A673 (cell line): ENCODE measurements at regions not wholly inside any gene's neighbourhood (a gene's known extent, or its start where the extent isn't known, plus 50 kb on each side); places are given as distances from the start of the nearest gene placed in this dataset.
A peak's percentile ranks its signal among the peaks of the same experiment; 100 is the strongest.

ENCODE experiments used
- BruUV-seq: library from RNA; stranded (reverse); fragments of 400-500 nt; replicated peaks from 2 replicates; lab custom pipeline; 2021; lab: Mats Ljungman, UMichigan
- CTCF ChIA-PET: fragments of 300-600 bp; sonication (Branson Sonifier 250); formaldehyde crosslinking; loops from one replicate; lab custom pipeline; 2022; ENCODE audit warnings: antibody characterized with exemption; lab: Charles Lee
- POLR2A ChIA-PET: fragments of 300-600 bp; sonication (Branson Sonifier 250); formaldehyde crosslinking; loops from one replicate; lab custom pipeline; 2022; ENCODE audit warnings: antibody characterized with exemption; ENCODE audit not compliant: low non-redundant PET; lab: Charles Lee
- DNase-seq: peaks from one replicate; pipeline ENCODE4 v3.0.0-alpha.2; 2015; ENCODE audit warnings: low spot score
- H3K27ac ChIP-seq: fragments of 200-600 bp; sonication (generic); 2 replicates; pipeline ENCODE4 v1.5.1; 2016; ENCODE audit warnings: mixed run types, low read depth, mild to moderate bottlenecking, mixed read lengths, antibody characterized with exemption, low read length; ENCODE audit not compliant: poor library complexity, severe bottlenecking
- H3K27me3 ChIP-seq: fragments of 200-600 bp; sonication (generic); replicated peaks from 2 replicates; pipeline ENCODE4 v1.6.1; 2017; ENCODE audit warnings: mixed run types, low read depth, mild to moderate bottlenecking, mixed read lengths, antibody characterized with exemption, low read length; ENCODE audit not compliant: insufficient read depth, poor library complexity
- H3K36me3 ChIP-seq: fragments of 200-600 bp; sonication (generic); 2 replicates; pipeline ENCODE4 v1.6.1; 2016; ENCODE audit warnings: mixed run types, mild to moderate bottlenecking, mixed read lengths, antibody characterized with exemption, low read length; ENCODE audit not compliant: insufficient read depth, poor library complexity, severe bottlenecking
- H3K4me1 ChIP-seq: fragments of 200-600 bp; sonication (generic); 2 replicates; pipeline ENCODE4 v1.6.1; 2017; ENCODE audit warnings: mixed run types, mild to moderate bottlenecking, mixed read lengths, antibody characterized with exemption, low read length; ENCODE audit not compliant: insufficient read depth, poor library complexity, severe bottlenecking
- H3K4me3 ChIP-seq: fragments of 200-600 bp; sonication (generic); 2 replicates; pipeline ENCODE4 v1.5.1; 2016; ENCODE audit warnings: low read depth, mixed run types, mild to moderate bottlenecking, mixed read lengths, low read length; ENCODE audit not compliant: poor library complexity, severe bottlenecking
- H3K9me3 ChIP-seq: fragments of 200-600 bp; sonication (generic); 2 replicates; pipeline ENCODE4 v1.6.1; 2016; ENCODE audit warnings: mixed run types, low read depth, mild to moderate bottlenecking, mixed read lengths, antibody characterized with exemption, low read length; ENCODE audit not compliant: poor library complexity, severe bottlenecking
- EZH2 ChIP-seq: fragments of 200-600 bp; sonication (generic); IDR thresholded peaks from 2 replicates; pipeline ENCODE4 v1.6.1; 2017; ENCODE audit warnings: borderline replicate concordance, low read depth, mild to moderate bottlenecking, mixed read lengths, antibody characterized with exemption, low read length; ENCODE audit not compliant: poor library complexity, severe bottlenecking
- intact Hi-C: fragments of 100-400 bp; cut with micrococcal nuclease; formaldehyde crosslinking; loops from one replicate; pipeline ENCODE4 v1.10.0; 2022; ENCODE audit not compliant: unreplicated experiment
- TF ChIP-seq, protein P1 (sequence below): fragments of 300-800, 200-600 bp; sonication (generic); conservative IDR thresholded peaks from 2 replicates; pipeline ENCODE4 v1.5.1; 2017; ENCODE audit warnings: low read depth, mild to moderate bottlenecking, antibody characterized with exemption, low read length, moderate library complexity, mixed read lengths

DNA sequence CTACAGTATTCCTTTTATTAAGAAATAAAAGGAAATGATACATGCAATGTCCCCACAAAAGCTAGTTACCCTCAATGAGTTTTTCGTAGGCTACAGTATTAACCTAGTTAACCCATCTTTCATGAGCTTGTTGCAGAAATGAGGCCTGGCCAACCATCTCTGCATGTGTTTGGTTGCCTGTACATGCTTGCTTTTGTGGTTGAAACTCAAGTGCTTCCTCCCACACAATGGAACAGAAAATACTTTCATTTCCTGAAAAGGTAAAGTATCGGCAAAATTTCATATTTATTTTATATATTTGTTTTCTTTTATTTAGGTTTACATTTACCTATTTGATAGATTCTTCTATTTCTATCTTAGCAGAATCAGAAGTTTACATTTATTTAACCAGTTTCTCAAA is 214.6 kb upstream of the FAM241A start:
- no TSS peak for BruUV-seq
- TF ChIP-seq, protein P1, sequence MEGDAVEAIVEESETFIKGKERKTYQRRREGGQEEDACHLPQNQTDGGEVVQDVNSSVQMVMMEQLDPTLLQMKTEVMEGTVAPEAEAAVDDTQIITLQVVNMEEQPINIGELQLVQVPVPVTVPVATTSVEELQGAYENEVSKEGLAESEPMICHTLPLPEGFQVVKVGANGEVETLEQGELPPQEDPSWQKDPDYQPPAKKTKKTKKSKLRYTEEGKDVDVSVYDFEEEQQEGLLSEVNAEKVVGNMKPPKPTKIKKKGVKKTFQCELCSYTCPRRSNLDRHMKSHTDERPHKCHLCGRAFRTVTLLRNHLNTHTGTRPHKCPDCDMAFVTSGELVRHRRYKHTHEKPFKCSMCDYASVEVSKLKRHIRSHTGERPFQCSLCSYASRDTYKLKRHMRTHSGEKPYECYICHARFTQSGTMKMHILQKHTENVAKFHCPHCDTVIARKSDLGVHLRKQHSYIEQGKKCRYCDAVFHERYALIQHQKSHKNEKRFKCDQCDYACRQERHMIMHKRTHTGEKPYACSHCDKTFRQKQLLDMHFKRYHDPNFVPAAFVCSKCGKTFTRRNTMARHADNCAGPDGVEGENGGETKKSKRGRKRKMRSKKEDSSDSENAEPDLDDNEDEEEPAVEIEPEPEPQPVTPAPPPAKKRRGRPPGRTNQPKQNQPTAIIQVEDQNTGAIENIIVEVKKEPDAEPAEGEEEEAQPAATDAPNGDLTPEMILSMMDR, result no peak
- no peak for TF ChIP-seq EZH2

DNA sequence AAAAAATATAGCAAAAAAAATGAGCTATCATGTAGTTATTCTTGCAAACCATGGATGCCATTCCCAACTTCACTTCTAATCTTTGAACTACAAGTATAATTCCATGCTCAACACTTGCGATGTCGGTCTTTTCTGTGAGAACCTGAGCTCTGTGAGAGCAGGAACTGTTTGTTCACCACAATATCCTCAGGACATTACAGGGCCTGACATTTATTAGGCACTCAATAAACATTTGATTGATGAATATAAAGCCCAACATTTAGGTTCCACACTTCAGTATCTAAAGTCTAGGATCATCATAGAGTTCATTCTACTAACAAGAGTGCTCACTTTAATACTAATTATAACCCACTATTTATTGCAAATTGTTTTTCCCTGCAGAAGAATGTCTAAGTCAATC is 211.6 kb upstream of the FAM241A start:
- ChIA-PET POLR2A (interaction anchor here (0.6 kb wide), 1 partner anchor 20 kb away, joined by 3 read pairs; no protein-coding TSS in a partner anchor), CTCF (interaction anchor here (0.6 kb wide), 1 partner anchor 648 kb away, joined by 3 read pairs; no protein-coding TSS in a partner anchor)
- H3K27me3 ChIP-seq, result no peaks in the 10 kb centered on the region
- H3K4me3 ChIP-seq, result no peak overlapping the region
- H3K4me1 ChIP-seq, result no peaks in the 10 kb centered on the region
- H3K9me3 ChIP-seq, result no peaks in the 10 kb centered on the region
- DNase-seq, result no peak
- intact Hi-C loops, result loop anchor here (10.0 kb wide), 1 partner anchor 1299 kb away; no protein-coding TSS in a partner anchor
- no TSS peak for BruUV-seq
- no peak for TF ChIP-seq EZH2
- TF ChIP-seq, protein P1, result no peak
- no peaks in the 10 kb centered on the region for H3K36me3 ChIP-seq
- no peak overlapping the region for H3K27ac ChIP-seq

More for the DNA sequence above, 214.6 kb upstream of the FAM241A start:
- Histone ChIP-seq H3K9me3 (no peaks in the 10 kb centered on the region), H3K4me1 (no peaks in the 10 kb centered on the region), H3K36me3 (no peaks in the 10 kb centered on the region), H3K27me3 (no peaks in the 10 kb centered on the region), H3K27ac (no peak overlapping the region), H3K4me3 (no peak overlapping the region)
- CTCF ChIA-PET, result no interaction called here
- POLR2A ChIA-PET, result no interaction called here
- intact Hi-C loops, result loop anchor here (10.0 kb wide), 1 partner anchor 1296 kb away; no protein-coding TSS in a partner anchor
- no peak for DNase-seq

DNA sequence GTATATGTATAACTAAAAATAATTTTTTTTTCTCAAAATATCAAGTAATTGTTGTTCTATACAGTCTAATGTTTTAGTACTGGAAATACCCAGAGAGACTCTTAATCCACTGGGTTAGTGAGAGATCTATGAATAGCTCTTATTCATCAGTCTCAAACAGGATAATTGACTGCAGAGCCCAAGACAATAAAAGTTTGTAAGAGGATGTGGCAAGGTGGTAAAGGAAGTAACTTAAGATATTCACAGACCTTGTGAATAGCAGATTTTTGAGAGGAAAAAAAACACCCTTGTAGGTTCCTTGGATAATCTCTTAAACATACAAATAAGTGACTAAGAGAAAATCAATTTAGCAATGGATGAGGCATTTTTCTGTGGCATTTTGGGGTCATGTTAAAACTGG is 210.9 kb upstream of the FAM241A start:
- TF ChIP-seq, protein P1, result no peak
- TF ChIP-seq EZH2, result no peak
- intact Hi-C loops, result loop anchor here (10.0 kb wide), 1 partner anchor 1300 kb away; no protein-coding TSS in a partner anchor

More for the DNA sequence above, 210.9 kb upstream of the FAM241A start:
- Histone ChIP-seq H3K4me1 (no peaks in the 10 kb centered on the region), H3K27ac (no peak overlapping the region), H3K27me3 (no peaks in the 10 kb centered on the region), H3K4me3 (no peak overlapping the region), H3K9me3 (no peaks in the 10 kb centered on the region), H3K36me3 (no peaks in the 10 kb centered on the region)
- ChIA-PET POLR2A (no interaction called here), CTCF (no interaction called here)
- peak; percentile 43 for DNase-seq
- BruUV-seq, result no TSS peak
